ENCODE measurements at regions not wholly inside any gene's neighbourhood (a gene's known extent, or its start where the extent isn't known, plus 50 kb on each side); places are given as distances from the start of the nearest gene placed in this dataset.

- Histone ChIP-seq H3K27ac (ENCODE audit: control insufficient read depth, insufficient read depth, low read length) (no peak overlapping the region), H3K4me3 (ENCODE audit: control insufficient read depth in 2 of 3, extremely low read depth in 1 of 3, insufficient read depth in 2 of 3, low read depth in 1 of 3, low read length in 3 of 3) (no peak overlapping the region), H3K36me3 (ENCODE audit: control insufficient read depth in 2 of 2, extremely low read depth in 1 of 2, insufficient read depth in 2 of 2, low read length in 2 of 2) (no peaks in the 10 kb centered on the region), H3K4me2 (ENCODE audit: control insufficient read depth, extremely low read depth, insufficient read depth, low read depth, low read length) (no peak overlapping the region), H3K9me3 (ENCODE audit: control insufficient read depth, low read depth, low read length) (no peaks in the 10 kb centered on the region), H4K20me1 (ENCODE audit: control insufficient read depth, extremely low read depth, insufficient read depth, low read length) (no peaks in the 10 kb centered on the region), H3K79me2 (ENCODE audit: control insufficient read depth, insufficient read depth, low read length) (no peaks in the 10 kb centered on the region), H3K9ac (ENCODE audit: control insufficient read depth, extremely low read depth, insufficient read depth, low read length) (no peak overlapping the region), H3K27me3 (ENCODE audit: control insufficient read depth, extremely low read depth, insufficient read depth, low read length) (no peaks in the 10 kb centered on the region), H2AFZ (ENCODE audit: control insufficient read depth, low read length) (no peak overlapping the region), H3K4me1 (ENCODE audit: control insufficient read depth, extremely low read depth, insufficient read depth, low read length) (no peaks in the 10 kb centered on the region), H3K9me1 (ENCODE audit: control insufficient read depth, extremely low read depth, insufficient read depth, low read length) (no peaks in the 10 kb centered on the region)
- DNase-seq (ENCODE audit: low read depth, low spot score), result no peak
- FAIRE-seq, result no peak
- TF ChIP-seq EZH2 (IDR thresholded peaks at IDR 0.05; ENCODE audit: low read length) (no peak), CTCF (optimal IDR thresholded peaks at IDR 0.05 in 1 of 3, IDR thresholded peaks at IDR 0.05 in 1 of 3, conservative IDR thresholded peaks at IDR 0.05 in 1 of 3; ENCODE audit: extremely low read depth in 1 of 3, insufficient read depth in 2 of 3, low read length in 3 of 3) (no peak)
- dilution Hi-C loops (cut with MboI; ENCODE audit: extremely low pct_ligation_motif_present, low sequenced_read_pairs), result no loop called here
These were observed 543.3 kb downstream of the MATN1 start for GRCh38 chr1:30179942-30180543.

- Histone ChIP-seq H4K20me1 (ENCODE audit: control insufficient read depth, extremely low read depth, insufficient read depth, low read length) (no peaks in the 10 kb centered on the region), H3K27me3 (ENCODE audit: control insufficient read depth, extremely low read depth, insufficient read depth, low read length) (no peaks in the 10 kb centered on the region), H3K27ac (ENCODE audit: control insufficient read depth, insufficient read depth, low read length) (no peak overlapping the region), H3K9me3 (ENCODE audit: control insufficient read depth, low read depth, low read length) (no peaks in the 10 kb centered on the region), H2AFZ (ENCODE audit: control insufficient read depth, low read length) (no peak overlapping the region), H3K4me2 (ENCODE audit: control insufficient read depth, extremely low read depth, insufficient read depth, low read depth, low read length) (no peak overlapping the region), H3K4me1 (ENCODE audit: control insufficient read depth, extremely low read depth, insufficient read depth, low read length) (no peaks in the 10 kb centered on the region), H3K79me2 (ENCODE audit: control insufficient read depth, insufficient read depth, low read length) (no peaks in the 10 kb centered on the region), H3K9ac (ENCODE audit: control insufficient read depth, extremely low read depth, insufficient read depth, low read length) (no peak overlapping the region), H3K9me1 (ENCODE audit: control insufficient read depth, extremely low read depth, insufficient read depth, low read length) (no peaks in the 10 kb centered on the region), H3K36me3 (ENCODE audit: control insufficient read depth in 2 of 2, extremely low read depth in 1 of 2, insufficient read depth in 2 of 2, low read length in 2 of 2) (no peaks in the 10 kb centered on the region), H3K4me3 (ENCODE audit: control insufficient read depth in 2 of 3, extremely low read depth in 1 of 3, insufficient read depth in 2 of 3, low read depth in 1 of 3, low read length in 3 of 3) (no peak overlapping the region)
- no peak for FAIRE-seq
- no peak for TF ChIP-seq EZH2 (IDR thresholded peaks at IDR 0.05; ENCODE audit: low read length)
- no peak for TF ChIP-seq CTCF (optimal IDR thresholded peaks at IDR 0.05 in 1 of 3, IDR thresholded peaks at IDR 0.05 in 1 of 3, conservative IDR thresholded peaks at IDR 0.05 in 1 of 3; ENCODE audit: extremely low read depth in 1 of 3, insufficient read depth in 2 of 3, low read length in 3 of 3)
- dilution Hi-C loops (cut with MboI; ENCODE audit: extremely low pct_ligation_motif_present, low sequenced_read_pairs), result no loop called here
- DNase-seq (ENCODE audit: low read depth, low spot score), result no peak
These were observed 546.9 kb downstream of the MATN1 start for GRCh38 chr1:30176477-30176876.

Data from keratinocyte (primary cell).